ENCODE measurements at regions not wholly inside any gene's neighbourhood (a gene's known extent, or its start where the extent isn't known, plus 50 kb on each side); places are given as distances from the start of the nearest gene placed in this dataset.

DNA sequence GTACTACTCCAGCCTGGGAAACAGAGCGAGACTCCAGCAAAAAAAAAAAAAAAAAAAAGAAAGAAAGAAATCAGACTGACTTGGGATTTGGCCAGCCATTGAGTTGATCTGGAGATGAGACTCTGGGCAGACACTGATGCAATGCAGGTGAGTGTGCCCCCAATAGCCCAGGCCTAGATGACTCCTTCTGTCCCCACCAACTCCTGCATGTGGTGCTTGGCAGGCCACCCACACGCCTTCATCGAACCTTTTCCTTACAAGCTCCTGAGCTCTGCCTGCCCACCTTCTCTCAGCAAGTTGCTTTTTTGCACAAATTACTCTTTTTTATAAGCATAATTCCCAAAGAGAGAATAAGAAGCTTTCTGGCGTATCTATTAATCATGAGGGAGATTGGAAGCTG, 97.9 kb upstream of the MBNL2 start:
- Histone ChIP-seq H3K4me3 (no peak overlapping the region), H3K9me3 (no peaks in the 10 kb centered on the region), H3K36me3 (no peaks in the 10 kb centered on the region), H3K27me3 (replicated peaks in 1 of 7) (peaks cover 0 to 6% (median 0%) of the 10 kb centered on the region in 7 donors), H3K4me1 (peaks cover 0 to 11% (median 0%) of the 10 kb centered on the region in 6 donors), H3K27ac (no peak overlapping the region)
- whole genome bisulfite sequencing, 5 donors, result 87 to 96% (median 95%) methylated on average over 4 of the region's 4 CpGs
- intact Hi-C loops (cut with DNase I; ENCODE audit: low total_unique reads), result no loop called here
- TF ChIP-seq, protein P1, sequence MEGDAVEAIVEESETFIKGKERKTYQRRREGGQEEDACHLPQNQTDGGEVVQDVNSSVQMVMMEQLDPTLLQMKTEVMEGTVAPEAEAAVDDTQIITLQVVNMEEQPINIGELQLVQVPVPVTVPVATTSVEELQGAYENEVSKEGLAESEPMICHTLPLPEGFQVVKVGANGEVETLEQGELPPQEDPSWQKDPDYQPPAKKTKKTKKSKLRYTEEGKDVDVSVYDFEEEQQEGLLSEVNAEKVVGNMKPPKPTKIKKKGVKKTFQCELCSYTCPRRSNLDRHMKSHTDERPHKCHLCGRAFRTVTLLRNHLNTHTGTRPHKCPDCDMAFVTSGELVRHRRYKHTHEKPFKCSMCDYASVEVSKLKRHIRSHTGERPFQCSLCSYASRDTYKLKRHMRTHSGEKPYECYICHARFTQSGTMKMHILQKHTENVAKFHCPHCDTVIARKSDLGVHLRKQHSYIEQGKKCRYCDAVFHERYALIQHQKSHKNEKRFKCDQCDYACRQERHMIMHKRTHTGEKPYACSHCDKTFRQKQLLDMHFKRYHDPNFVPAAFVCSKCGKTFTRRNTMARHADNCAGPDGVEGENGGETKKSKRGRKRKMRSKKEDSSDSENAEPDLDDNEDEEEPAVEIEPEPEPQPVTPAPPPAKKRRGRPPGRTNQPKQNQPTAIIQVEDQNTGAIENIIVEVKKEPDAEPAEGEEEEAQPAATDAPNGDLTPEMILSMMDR (IDR thresholded peaks at IDR 0.05 in 8 of 11, conservative IDR thresholded peaks at IDR 0.05 in 3 of 11), result no peak
- TF ChIP-seq POLR2AphosphoS5 (IDR thresholded peaks at IDR 0.05) (no peak), POLR2A (IDR thresholded peaks at IDR 0.05) (no peak)
- DNase-seq, result no peak

GRCh38 chr13:97124915-97125809, 97.0 kb upstream of the MBNL2 start:
- 50 to 64% (median 54%) methylated on average over 9 of the region's 9 CpGs for WGBS, 5 donors
- Histone ChIP-seq H3K36me3 (no peaks in the 10 kb centered on the region), H3K4me1 (peaks cover 0 to 11% (median 0%) of the 10 kb centered on the region in 6 donors), H3K9me3 (no peaks in the 10 kb centered on the region), H3K4me3 (no peak overlapping the region), H3K27ac (no peak overlapping the region), H3K27me3 (replicated peaks in 1 of 7) (peaks cover 0 to 6% (median 0%) of the 10 kb centered on the region in 7 donors)
- DNase-seq, result no peak
- intact Hi-C loops (cut with DNase I; ENCODE audit: low total_unique reads), result no loop called here
- TF ChIP-seq POLR2A (IDR thresholded peaks at IDR 0.05), result no peak
- TF ChIP-seq, protein P1 (IDR thresholded peaks at IDR 0.05 in 8 of 11, conservative IDR thresholded peaks at IDR 0.05 in 3 of 11), result no peak
- no peak for TF ChIP-seq POLR2AphosphoS5 (IDR thresholded peaks at IDR 0.05)

GRCh38 chr13:97125810-97126738, 96.1 kb upstream of the MBNL2 start:
- TF ChIP-seq, protein P1 (IDR thresholded peaks at IDR 0.05 in 8 of 11, conservative IDR thresholded peaks at IDR 0.05 in 3 of 11), result no peak
- TF ChIP-seq POLR2AphosphoS5 (IDR thresholded peaks at IDR 0.05) (no peak), POLR2A (IDR thresholded peaks at IDR 0.05) (no peak)
- Histone ChIP-seq H3K4me3 (no peak overlapping the region), H3K36me3 (no peaks in the 10 kb centered on the region), H3K4me1 (peaks cover 0 to 11% (median 0%) of the 10 kb centered on the region in 6 donors), H3K9me3 (no peaks in the 10 kb centered on the region), H3K27me3 (replicated peaks in 1 of 7) (peaks cover 0 to 6% (median 0%) of the 10 kb centered on the region in 7 donors), H3K27ac (no peak overlapping the region)
- no peak for DNase-seq
- intact Hi-C loops (cut with DNase I; ENCODE audit: low total_unique reads), result no loop called here
- WGBS, 5 donors, result 57 to 73% (median 62%) methylated on average over 13 of the region's 13 CpGs

All from spleen (tissue), 11 donors.